HG03354 (cell line): ENCODE measurements at regions not wholly inside any gene's neighbourhood (a gene's known extent, or its start where the extent isn't known, plus 50 kb on each side); places are given as distances from the start of the nearest gene placed in this dataset.

Experiments used
- ATAC-seq: cut with Tn5 transposase; IDR thresholded peaks from one replicate; pipeline ENCODE4 v1.9.1; 2021; ENCODE audit warnings: mild to moderate bottlenecking; ENCODE audit not compliant: unreplicated experiment, poor library complexity, severe bottlenecking

DNA sequence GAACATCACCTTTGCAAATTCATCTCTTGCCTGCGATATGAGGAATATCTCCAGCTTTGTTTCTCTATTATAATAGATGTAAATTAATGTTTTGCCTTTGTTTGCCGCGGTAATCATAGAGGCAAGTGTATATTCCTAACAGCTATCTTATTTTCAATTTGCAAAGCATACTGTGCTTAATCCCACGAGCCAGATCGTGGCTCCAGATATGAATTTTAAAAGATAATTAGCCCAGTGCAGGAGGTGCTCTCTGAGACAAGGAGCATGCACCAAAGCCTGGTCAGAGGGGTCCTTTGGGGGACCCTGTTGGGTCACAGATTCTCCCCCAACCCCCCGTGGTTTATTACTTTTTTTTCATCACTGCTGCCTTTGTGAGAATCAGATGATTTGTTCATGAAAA, 1087.5 kb downstream of the BCL11B start:
- no peak for ATAC-seq

DNA sequence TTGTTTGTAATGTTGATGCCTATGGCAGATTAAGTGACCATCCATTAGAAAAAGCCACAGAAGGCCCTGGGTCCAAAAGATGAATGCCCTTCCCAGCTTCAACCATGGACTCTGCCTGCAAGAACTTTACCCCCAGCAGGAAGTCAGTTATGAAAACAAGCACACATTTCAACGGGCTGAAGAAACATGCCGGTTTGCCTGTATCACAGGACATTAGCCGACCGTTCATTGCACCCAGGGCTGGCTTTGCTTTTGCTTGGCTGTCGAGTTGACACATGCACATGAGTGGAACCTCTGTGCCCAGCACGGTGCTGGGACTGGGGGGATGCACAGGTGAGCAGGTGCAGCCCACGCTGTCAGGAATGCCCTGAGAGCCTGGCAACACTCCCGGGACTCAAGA, 1087.0 kb downstream of the BCL11B start:
- ATAC-seq: no peak

DNA sequence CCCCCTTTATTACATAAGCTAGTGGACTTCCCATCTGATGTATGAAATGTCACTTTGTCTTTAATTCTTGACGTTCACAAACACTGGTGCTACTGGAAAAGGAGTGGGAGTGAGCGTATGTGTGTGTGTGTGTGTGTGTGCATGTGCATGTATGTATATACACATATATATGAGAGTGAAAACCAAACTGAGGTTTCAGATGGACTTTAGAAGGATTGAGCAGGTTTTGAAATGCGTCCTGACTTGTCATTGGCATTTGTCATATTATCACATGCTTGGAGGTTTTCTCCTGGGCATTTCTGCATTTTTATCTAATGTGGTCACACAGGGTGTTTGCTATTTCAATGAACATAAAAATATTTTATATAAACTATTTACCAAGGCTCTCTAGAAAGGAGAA, 1085.9 kb downstream of the BCL11B start:
- no peak for ATAC-seq

DNA sequence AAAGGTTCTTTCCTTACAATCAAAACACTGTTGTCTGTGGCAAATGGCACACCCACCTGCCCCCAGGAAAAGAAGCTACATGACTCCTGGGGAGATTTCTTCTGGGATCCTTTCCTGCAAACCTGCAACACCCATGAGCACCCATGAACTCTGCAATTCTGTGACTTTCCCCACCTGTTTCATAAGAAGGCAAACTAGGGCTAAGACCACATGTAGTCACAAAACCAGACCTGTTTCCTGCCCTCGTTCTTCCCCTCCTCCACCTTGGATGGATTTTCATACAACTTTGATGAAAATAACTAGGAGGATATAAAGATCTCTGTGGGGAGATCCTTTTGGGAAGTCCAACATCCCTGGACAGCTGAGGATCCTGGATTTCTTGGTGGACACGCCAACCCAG, 1084.7 kb downstream of the BCL11B start:
- no peak for ATAC-seq

DNA sequence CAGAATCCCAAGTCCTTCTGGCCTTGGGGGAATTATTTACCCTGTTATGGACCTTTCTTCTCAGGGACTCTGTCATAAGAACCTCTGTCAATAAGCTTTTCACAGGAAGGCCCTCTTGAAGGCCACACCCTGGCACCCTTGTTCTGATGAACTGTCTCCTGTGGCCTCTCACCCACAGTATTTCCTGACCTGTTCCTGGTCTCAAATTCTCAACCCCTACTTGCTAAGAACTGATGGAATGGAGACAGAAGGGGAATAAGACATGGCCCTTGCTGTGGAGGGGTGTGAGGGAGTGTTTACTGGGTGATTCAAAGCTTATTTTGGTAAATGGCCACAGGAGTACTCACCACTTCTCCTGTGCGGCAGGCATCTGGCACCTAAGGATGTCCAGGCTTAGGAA, 1082.9 kb downstream of the BCL11B start:
- ATAC-seq: no peak

DNA sequence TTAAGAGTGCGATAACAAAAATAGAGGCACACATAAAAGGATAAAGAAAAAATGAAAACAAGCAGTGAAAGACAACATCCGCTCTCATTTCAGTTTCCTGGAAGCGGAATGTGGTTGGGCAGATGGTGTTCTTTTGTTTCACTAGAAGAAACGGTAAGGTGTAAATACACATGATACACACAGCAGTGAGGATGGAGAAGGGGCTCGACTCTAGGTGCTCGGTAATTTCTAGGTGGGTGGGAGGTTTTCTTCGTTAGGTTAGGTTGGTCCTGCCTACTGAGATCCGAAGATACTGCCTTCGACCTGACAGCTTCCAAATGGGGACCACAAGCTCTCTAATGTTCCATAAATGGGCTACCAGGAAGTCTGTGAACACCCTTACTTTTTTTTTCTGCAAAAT, 1082.5 kb downstream of the BCL11B start:
- no peak for ATAC-seq

DNA sequence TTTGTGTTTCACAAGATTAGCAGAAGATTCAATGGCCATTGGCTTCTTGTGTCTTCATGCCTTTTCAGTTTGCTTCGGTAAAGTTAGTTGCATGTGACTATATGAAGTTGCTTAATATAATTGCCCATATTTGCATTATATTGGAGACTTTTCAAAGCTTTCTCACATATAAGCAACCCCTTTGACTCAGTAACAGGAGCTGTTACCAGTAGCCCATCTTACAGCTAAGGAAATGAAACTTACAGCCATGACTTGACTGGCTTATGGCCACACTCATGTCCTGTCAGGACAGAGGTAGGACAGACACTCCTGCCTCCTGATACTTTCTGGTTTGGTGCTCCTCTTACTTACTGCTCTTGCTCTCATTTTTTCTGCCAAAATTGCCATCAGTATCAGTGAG, 1082.1 kb downstream of the BCL11B start:
- ATAC-seq: no peak

DNA sequence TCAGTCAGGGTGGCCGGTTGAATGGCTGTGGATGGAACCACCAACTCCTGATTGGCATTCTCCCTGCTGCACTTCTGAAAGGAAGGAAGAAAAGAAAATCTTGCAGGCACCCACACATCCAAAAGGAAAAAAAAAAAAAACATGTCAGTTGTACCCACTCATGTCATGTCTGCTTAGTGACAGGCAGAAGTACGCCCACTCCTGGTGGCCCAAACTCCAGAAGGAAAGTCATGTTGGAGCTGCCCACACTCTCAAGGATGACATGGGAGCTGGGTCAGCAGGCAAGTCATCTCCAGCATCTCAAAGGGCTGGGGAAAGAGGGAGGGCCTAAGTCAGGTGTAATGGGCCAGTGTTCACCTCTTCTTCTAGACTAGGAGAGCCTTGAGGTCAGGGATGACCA, 1079.1 kb downstream of the BCL11B start:
- no peak for ATAC-seq

DNA sequence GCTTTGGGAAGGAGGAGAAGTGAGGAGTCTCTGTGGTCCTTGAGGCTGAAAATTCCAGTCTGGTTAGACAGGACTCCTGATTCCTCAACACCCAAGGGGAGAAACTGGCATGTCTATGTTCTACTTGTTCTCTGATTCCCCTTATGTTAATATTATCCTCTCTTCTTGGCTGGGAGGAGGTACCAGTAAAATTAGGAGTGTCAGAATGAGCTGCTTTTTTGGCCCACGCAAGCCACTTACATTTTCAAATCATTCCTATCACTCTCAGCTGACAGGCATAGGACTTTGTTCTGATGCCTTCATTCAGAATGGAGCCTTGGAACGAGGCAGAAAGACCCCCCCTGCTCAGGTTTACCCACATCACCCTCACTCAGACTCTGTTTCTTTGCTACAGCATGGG, 1077.2 kb downstream of the BCL11B start:
- ATAC-seq: no peak

DNA sequence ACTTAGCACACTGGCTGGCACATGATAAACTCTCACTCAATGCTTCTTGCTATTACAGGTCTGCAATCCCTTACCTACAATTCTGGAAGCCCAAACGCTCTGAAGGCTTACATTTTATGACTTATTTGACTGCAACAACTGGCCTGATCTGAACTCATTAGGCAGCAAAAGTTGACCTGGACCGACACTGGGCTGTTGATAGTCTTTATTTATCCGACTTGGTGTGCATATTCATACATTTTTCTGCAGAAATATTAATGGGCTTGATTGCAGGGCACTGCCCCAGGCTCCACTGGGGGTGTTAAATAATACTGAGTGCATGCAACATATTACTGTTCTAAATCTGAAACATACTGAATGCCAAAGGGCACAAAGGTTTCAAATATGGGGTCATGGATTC, 1076.7 kb downstream of the BCL11B start:
- no peak for ATAC-seq

DNA sequence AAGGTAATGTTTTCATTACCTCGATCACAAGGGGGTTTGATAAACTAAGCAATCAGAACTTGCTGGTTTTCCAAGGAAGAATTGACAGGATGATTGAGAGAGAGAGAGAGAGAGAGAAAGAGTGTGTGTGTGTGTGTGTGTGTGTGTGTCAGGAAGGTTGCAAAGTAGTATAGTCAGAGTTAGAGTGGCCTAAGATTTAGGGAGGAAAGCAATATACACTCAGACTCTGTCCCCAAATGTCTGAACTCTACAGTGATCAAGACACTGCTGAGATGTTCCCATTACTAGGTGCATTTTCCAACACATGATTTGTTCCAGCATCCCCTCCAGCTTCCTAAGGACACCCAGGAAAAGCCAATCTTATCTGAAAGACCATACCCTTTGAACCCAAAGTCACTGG, 1074.1 kb downstream of the BCL11B start:
- no peak for ATAC-seq

DNA sequence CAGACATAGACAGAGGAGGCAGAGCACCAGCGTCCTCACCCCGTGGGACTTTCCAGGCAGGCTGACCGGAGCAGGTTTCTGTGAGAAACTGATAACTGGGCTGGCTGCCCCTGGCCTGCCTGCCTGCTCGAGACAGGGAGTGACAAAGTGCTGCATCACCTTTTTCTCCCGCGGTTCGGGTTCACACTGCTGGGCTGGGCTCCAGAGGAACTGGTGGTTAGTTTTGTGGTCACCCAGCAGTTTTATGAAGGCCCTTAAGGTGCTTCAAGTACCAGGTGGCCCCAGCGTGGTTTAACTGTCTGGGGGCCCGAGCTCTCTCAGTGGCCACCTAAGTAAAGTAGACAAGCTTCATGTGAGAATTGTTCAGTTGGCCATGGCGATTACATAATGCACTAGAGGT, 1073.6 kb downstream of the BCL11B start:
- ATAC-seq: no peak

DNA sequence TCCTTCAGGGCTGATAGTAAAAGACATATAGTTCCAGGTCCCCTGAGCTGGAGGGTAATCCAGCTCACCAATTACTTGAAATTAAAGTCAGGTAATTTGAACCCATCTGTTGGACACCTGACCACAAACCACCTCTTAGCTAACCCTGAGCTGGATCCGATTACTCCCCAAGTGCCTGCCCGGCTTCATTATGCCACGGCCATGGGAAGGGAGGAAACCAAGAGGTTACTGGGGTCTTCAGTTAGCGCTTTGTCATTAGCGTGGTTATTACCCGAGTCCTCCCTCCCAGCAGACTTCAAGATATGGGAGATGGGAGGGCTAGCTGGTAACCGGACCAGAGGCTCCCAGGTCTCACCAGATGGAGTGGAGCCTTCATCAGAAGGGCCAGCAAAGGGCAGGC, 1071.4 kb downstream of the BCL11B start:
- no peak for ATAC-seq

DNA sequence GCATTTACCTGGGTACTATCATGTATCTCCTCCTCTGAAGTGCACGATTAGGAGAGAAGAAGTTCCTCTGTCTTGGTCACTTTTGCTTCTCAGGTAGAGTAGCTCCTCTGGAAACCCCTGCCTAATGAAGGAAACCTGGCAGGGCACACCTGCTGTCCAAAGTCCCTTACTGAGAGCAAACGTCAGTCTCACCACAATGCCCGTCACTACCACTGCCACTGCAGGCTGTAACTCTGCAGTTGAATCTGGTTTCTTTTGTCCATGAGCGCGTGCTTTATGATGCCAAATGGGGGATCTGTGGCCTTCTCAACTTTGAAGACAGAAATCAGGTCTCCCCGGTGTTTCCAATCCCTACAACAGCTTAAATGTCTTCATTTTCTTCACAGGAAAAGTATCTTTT, 1068.6 kb downstream of the BCL11B start:
- no peak for ATAC-seq

DNA sequence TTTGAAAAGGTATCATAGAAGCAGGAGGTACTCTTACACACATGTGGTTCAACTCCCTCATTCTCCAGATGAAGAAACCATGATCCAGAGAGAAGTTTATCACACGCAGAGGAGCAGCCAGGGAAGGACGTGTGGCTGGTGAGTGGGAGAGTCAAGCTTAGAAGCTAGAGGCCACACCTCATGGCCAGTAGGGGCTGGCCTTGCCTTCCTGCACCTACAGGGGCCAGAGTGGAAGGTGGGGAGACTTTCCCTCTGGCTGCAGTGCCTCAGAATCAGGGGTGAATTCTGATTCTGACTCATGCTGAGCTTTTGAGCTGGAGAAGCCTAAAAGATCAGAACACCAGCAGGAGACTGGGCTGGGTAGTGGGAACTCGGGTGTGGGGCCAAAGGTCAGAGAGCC, 1067.9 kb downstream of the BCL11B start:
- ATAC-seq: no peak

DNA sequence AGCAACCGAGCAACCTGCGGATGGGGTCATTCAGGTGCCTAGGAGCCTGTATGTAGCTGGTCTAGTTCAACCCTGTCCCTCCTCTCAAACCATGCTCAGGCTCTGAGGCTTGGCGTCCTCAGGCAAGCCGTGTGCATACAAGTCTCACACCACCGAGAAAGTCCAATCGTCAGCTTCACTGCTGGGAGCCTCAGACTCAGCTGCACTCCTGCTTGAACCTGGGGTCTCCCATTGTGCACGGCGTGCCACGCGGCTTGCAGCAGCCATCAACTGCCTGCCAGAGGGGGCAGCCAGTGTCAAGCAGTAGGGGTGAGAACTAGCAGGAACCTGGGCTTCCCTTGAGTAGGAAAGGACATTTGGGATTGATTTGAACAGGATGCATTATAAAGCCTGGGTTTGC, 1064.6 kb downstream of the BCL11B start:
- no peak for ATAC-seq

DNA sequence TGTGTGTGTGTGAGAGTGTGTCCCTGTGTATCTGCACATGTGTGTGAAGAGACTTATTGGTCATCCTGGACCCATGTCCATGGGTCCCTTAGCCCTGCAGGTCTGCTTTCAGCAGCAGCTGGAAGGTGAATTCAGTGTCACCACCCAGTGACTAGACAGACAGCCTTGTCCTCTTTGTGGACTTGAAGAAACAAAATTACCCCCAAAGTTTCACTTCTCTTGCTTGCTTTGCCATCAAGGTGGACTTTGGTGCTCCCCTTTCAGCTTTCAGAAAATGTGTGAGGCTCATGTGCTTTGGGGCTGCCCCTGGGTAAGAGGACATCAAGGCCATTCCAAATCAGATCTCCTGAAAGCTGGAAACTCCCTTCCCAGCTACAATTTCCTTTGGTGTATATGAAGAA, 1063.8 kb downstream of the BCL11B start:
- no peak for ATAC-seq

DNA sequence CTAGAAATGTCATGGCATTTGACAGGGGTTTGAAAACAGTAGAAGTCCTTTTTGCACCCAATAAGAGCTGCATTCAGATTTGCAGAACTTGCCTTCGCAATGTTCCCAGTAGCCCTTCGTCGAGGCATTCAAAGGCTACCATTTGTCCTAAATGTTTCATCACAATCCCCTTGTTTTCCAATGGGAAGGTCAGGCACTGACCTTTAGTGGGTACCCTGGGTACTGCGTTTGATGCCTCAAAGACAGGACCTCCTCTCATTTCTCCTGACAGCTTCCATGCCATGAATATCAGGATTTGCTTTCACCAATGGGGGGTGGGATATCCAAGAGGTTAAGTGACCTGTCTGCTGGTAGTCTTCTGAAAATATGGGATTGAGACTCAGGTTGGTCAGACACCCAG, 1063.1 kb downstream of the BCL11B start:
- no peak for ATAC-seq

DNA sequence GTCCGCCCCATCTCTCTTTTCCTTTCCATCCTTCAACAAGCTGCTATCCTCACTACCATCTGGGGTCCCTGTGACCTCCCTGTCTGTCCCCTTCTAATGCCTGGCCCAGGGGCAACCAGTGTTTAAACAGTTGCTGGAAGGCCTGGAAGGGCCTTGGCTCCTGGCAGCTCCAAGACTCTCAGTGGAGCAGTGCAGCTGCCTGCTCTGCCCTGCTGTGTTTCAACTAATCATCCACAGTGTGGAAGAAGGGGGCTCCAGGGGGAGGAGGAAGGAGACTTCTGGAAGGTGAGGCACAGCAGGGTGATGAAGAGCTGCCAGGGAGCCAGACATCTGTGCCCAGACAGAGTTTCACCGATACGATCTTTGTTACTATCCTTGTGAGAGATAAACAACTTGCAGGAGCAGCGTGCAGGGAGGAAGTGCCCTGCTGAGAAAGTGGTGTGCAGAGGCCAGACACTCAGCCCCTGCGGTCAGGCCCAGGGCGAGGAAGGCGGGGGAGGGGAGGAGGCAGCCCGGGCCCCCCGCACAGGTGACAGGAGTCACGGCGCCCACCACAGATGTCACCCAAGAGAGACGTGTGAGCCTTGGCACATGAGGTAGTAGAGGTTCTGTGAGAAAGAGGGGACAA, 1061.8 kb downstream of the BCL11B start:
- ATAC-seq: no peak

DNA sequence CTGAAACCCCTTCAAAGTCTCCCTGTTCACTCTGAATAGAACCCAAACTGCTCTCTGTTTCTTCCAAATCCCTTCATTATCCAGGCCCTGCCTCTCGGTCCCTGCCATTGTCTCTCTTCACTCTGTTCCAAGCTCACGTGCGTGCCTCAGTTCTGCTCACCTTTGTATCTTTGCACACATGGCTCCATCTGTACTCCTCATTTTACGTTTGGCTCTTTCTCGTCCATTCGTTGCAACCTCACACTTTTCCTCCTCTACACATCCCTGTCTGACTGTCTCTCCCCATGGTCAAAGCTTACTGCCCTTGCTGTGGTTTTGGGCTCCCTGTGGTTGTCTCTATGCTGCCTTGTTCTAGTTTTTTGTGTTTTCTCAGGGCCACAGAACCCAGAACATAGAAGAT, 1054.5 kb downstream of the BCL11B start:
- ATAC-seq: no peak

DNA sequence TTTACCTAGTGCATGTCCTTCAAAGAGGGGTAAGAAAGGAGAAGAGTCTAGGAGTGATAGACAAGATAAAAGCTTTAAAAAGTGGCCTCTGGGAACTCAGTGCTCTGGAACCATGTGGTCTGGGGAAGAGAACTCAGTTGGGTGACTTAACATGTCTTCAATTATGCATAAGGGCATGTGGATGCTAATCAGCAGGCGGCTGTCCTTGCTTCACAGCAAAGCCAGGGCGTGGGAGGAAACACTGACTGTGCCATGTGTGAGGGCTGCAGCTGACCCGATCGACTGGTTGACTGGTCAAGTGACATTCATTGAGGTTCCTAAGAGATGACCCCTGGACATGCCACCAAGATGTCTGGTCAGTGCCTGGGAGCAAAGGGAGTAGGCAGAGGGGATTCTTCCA, 1053.8 kb downstream of the BCL11B start:
- ATAC-seq: no peak

DNA sequence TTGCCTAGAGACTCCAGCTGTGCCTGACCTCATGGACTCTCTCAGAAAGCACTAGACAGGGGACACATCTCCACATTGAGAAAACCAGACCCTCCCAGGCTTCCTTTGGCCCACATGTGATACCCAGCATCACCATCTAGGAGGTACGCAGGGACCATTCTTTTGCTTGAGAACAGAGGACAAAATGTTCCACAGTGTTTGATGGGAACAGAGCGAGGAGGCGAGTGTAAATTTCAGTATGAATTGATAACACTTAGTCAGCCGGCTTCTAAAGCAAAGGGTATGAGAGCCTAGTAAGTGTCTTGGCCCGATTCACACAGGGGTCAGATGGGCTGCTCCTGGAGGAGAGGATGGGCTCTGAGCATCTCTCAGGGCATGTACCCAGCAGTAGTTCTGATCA, 1052.4 kb downstream of the BCL11B start:
- no peak for ATAC-seq
